Kidney (tissue), 13 donors: ENCODE measurements at regions not wholly inside any gene's neighbourhood (a gene's known extent, or its start where the extent isn't known, plus 50 kb on each side); places are given as distances from the start of the nearest gene placed in this dataset.

Experiments
- DNase-seq, 5 donors: peaks; one replicate each; pipeline ENCODE4 v3.0.0-alpha.2; 2013 to 2020
- FAIRE-seq: peaks from 2 replicates; lab custom pipeline; 2012; peaks lifted over from hg19 to GRCh38; lab: Jason Lieb, UNC
- H3K27ac ChIP-seq, 2 donors: one replicate each; pipeline ENCODE4 v1.7.0; 2013; ENCODE audit warnings: low read depth in 2 of 2, low read length in 2 of 2, inconsistent platforms in 1 of 2
- H3K27me3 ChIP-seq: one replicate; pipeline ENCODE4 v1.7.1; 2013; ENCODE audit warnings: low read length, inconsistent platforms; ENCODE audit not compliant: control insufficient read depth, insufficient read depth
- H3K36me3 ChIP-seq, 3 donors: one replicate each; pipeline versions ENCODE4 v1.7.0 to v1.7.1; 2013; ENCODE audit warnings: low read length in 3 of 3, control low read depth in 1 of 3, inconsistent platforms in 1 of 3; ENCODE audit not compliant: insufficient read depth in 3 of 3, control insufficient read depth in 2 of 3
- H3K4me1 ChIP-seq, 3 donors: one replicate each; pipeline versions ENCODE4 v1.7.0 to v1.7.1; 2013; ENCODE audit warnings: low read length in 3 of 3, inconsistent platforms in 1 of 3, low read depth in 1 of 3; ENCODE audit not compliant: control insufficient read depth in 2 of 3, insufficient read depth in 2 of 3
- H3K4me3 ChIP-seq, 3 donors: one replicate each; pipeline versions ENCODE4 v1.7.0 to v1.8.1; 2013; ENCODE audit warnings: low read length in 3 of 3, control low read depth in 1 of 3, inconsistent platforms in 1 of 3
- H3K9ac ChIP-seq, 3 donors: one replicate each; pipeline versions ENCODE4 v1.7.0 to v1.7.1; 2013; ENCODE audit warnings: low read length in 3 of 3, control low read depth in 1 of 3, inconsistent platforms in 1 of 3
- H3K9me3 ChIP-seq, 3 donors: one replicate each; pipeline versions ENCODE4 v1.7.0 to v1.7.1; 2013; ENCODE audit warnings: low read length in 3 of 3, control low read depth in 1 of 3, inconsistent platforms in 1 of 3; ENCODE audit not compliant: control insufficient read depth in 2 of 3, insufficient read depth in 1 of 3
- CTCF ChIP-seq: IDR thresholded peaks from 3 replicates; pipeline ENCODE4 v1.5.1; 2012; ENCODE audit warnings: mild to moderate bottlenecking, moderate library complexity, borderline replicate concordance; ENCODE audit not compliant: insufficient read depth; ENCODE audit errors: extremely low read depth
- intact Hi-C: fragments of 100-400 bp; cut with DNase I; formaldehyde crosslinking; loops from one replicate; pipeline ENCODE4 v1.11.1; 2022
- donor health status: control.
- donor health status: control.
- donor health status: control.
- donor health status: control.
- donor health status: control.
- donor health status: DM: yes; HTN: yes; CAD: no.
- donor health status: Normal renal cell carcinoma (clear cell type).

GRCh38 chr5:159507055-159507454 lies 176.8 kb upstream of the IL12B start:
- Histone ChIP-seq H3K9me3 (no peaks in the 10 kb centered on the region), H3K4me3 (no peak overlapping the region), H3K36me3 (no peaks in the 10 kb centered on the region), H3K27me3 (no peaks in the 10 kb centered on the region), H3K4me1 (peaks cover 0 to 5% (median 0%) of the 10 kb centered on the region in 3 donors), H3K27ac (no peak overlapping the region), H3K9ac (no peak overlapping the region)
- FAIRE-seq (no peak), DNase-seq (no peak)
- no peak for TF ChIP-seq CTCF
- intact Hi-C loops = no loop called here

GRCh38 chr5:159507661-159508060 lies 177.4 kb upstream of the IL12B start:
- no peaks in the 10 kb centered on the region for H3K27me3 ChIP-seq
- H3K27ac ChIP-seq = no peak overlapping the region
- H3K9me3 ChIP-seq = no peaks in the 10 kb centered on the region
- no peak overlapping the region for H3K9ac ChIP-seq
- intact Hi-C loops = no loop called here
- TF ChIP-seq CTCF = no peak
- no peak overlapping the region for H3K4me3 ChIP-seq
- no peak for DNase-seq
- H3K36me3 ChIP-seq = no peaks in the 10 kb centered on the region
- FAIRE-seq = no peak
- H3K4me1 ChIP-seq = peaks cover 0 to 5% (median 0%) of the 10 kb centered on the region in 3 donors

GRCh38 chr5:159508344-159508743 lies 178.1 kb upstream of the IL12B start:
- Histone ChIP-seq H3K9me3 (no peaks in the 10 kb centered on the region), H3K4me3 (no peak overlapping the region), H3K36me3 (no peaks in the 10 kb centered on the region), H3K4me1 (peaks cover 0 to 5% (median 0%) of the 10 kb centered on the region in 3 donors), H3K27me3 (no peaks in the 10 kb centered on the region), H3K9ac (no peak overlapping the region), H3K27ac (no peak overlapping the region)
- intact Hi-C loops = no loop called here
- DNase-seq = no peak
- TF ChIP-seq CTCF = no peak
- FAIRE-seq = no peak

DNA sequence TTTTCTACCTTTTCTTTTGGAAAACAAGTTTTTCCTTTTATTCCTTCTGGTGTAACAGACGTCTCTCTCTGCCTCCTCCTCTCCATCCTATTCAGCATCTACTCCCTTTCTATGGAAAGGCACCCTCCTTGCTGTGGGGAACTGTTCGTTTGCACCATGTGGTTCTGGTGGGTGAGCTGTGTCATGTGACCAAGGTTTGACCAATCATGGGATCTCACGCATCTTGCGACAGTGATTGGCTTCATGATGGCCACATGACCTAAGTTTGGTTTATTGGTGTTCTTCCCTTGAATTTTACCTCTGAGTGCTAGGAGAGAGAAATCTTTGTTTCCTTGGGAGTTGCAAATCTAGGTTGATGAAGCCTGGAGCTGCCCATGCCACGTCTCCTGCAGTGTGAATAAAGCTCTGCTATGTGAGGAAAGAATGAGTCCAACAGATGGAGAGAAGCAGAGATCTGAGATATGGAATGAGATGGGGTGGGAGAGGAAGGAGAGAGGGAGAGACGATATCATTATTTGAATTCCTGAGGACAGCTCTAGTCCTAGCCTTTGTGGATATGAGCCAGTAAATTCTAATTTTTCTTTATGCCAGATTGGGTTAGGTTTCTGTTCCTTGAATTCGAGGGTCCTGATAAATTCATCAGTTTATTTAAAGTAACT lies 178.8 kb upstream of the IL12B start:
- Histone ChIP-seq H3K9me3 (no peaks in the 10 kb centered on the region), H3K4me1 (peaks cover 0 to 3% (median 0%) of the 10 kb centered on the region in 3 donors), H3K9ac (no peak overlapping the region), H3K36me3 (no peaks in the 10 kb centered on the region), H3K27ac (no peak overlapping the region), H3K4me3 (no peak overlapping the region), H3K27me3 (no peaks in the 10 kb centered on the region)
- intact Hi-C loops = no loop called here
- DNase-seq (no peak), FAIRE-seq (no peak)
- no peak for TF ChIP-seq CTCF
